HG03196 (cell line): ENCODE measurements at regions not wholly inside any gene's neighbourhood (a gene's known extent, or its start where the extent isn't known, plus 50 kb on each side); places are given as distances from the start of the nearest gene placed in this dataset.

Experiments used
- ATAC-seq: cut with Tn5 transposase; IDR thresholded peaks from one replicate; pipeline ENCODE4 v1.9.1; 2021; ENCODE audit not compliant: unreplicated experiment

GRCh38 chr6:12420626-12421025 is 130.5 kb downstream of the EDN1 start:
- ATAC-seq, result no peak

- ATAC-seq, result no peak
Observed at GRCh38 chr6:12421596-12421995, 131.4 kb downstream of the EDN1 start.

- no peak for ATAC-seq
Observed at GRCh38 chr6:12422848-12423247, 132.7 kb downstream of the EDN1 start.

- no peak for ATAC-seq
Observed at GRCh38 chr6:12423832-12424231, 133.7 kb downstream of the EDN1 start.

GRCh38 chr6:12426121-12426520 is 136.0 kb downstream of the EDN1 start:
- no peak for ATAC-seq

- no peak for ATAC-seq
Observed at GRCh38 chr6:12431023-12431422, 140.9 kb downstream of the EDN1 start.

- ATAC-seq, result no peak
Observed at GRCh38 chr6:12436224-12436623, 146.1 kb downstream of the EDN1 start.

- ATAC-seq, result no peak
Observed at GRCh38 chr6:12436683-12437082, 146.5 kb downstream of the EDN1 start.

GRCh38 chr6:12439296-12439695 is 149.1 kb downstream of the EDN1 start:
- no peak for ATAC-seq

GRCh38 chr6:12440981-12441380 is 150.8 kb downstream of the EDN1 start:
- ATAC-seq, result no peak

GRCh38 chr6:12442455-12442854 is 152.3 kb downstream of the EDN1 start:
- no peak for ATAC-seq

- ATAC-seq, result no peak
Observed at GRCh38 chr6:12446394-12446793, 156.2 kb downstream of the EDN1 start.

GRCh38 chr6:12449447-12449846 is 159.3 kb downstream of the EDN1 start:
- ATAC-seq, result no peak

- no peak for ATAC-seq
Observed at GRCh38 chr6:12450467-12450866, 160.3 kb downstream of the EDN1 start.

GRCh38 chr6:12456343-12456742 is 166.2 kb downstream of the EDN1 start:
- no peak for ATAC-seq

- ATAC-seq, result no peak
Observed at GRCh38 chr6:12457094-12457493, 166.9 kb downstream of the EDN1 start.

- no peak for ATAC-seq
Observed at GRCh38 chr6:12458558-12458957, 168.4 kb downstream of the EDN1 start.

GRCh38 chr6:12459945-12460661 is 169.9 kb downstream of the EDN1 start:
- no peak for ATAC-seq

GRCh38 chr6:12467706-12468670 is 177.8 kb downstream of the EDN1 start:
- ATAC-seq, result no peak

GRCh38 chr6:12472601-12473038 is 182.5 kb downstream of the EDN1 start:
- no peak for ATAC-seq

- no peak for ATAC-seq
Observed at GRCh38 chr6:12473494-12473893, 183.3 kb downstream of the EDN1 start.
